ENCODE measurements at regions not wholly inside any gene's neighbourhood (a gene's known extent, or its start where the extent isn't known, plus 50 kb on each side); places are given as distances from the start of the nearest gene placed in this dataset.

GRCh38 chr15:87724330-87724729 lies 532.2 kb downstream of the NTRK3 start:
- no peaks in the 10 kb centered on the region for H3K9me3 ChIP-seq (ENCODE audit: low read length)
- no peak overlapping the region for H3K27ac ChIP-seq (ENCODE audit: low read length)

GRCh38 chr15:87722941-87723691 lies 533.4 kb downstream of the NTRK3 start:
- Histone ChIP-seq H3K4me3 (ENCODE audit: low read length) (no peak overlapping the region), H3K79me2 (replicated peaks; ENCODE audit: insufficient read depth, low read length) (no peaks in the 10 kb centered on the region), H3K9me3 (ENCODE audit: low read length) (no peaks in the 10 kb centered on the region), H3K36me3 (ENCODE audit: insufficient read depth, low read length) (no peaks in the 10 kb centered on the region), H4K20me1 (ENCODE audit: insufficient read depth) (no peaks in the 10 kb centered on the region), H3K4me2 (ENCODE audit: low read length) (no peak overlapping the region), H3K9ac (ENCODE audit: low read length) (no peak overlapping the region), H3K27me3 (ENCODE audit: insufficient read depth, low read depth, low read length) (no peaks in the 10 kb centered on the region), H3F3A (ENCODE audit: insufficient read depth, low read length, poor library complexity, severe bottlenecking) (no peaks in the 10 kb centered on the region), H3K27ac (ENCODE audit: low read length) (no peak overlapping the region), H2AFZ (ENCODE audit: low read depth, low read length) (no peak overlapping the region), H3K9me2 (ENCODE audit: insufficient read depth, low read length) (no peaks in the 10 kb centered on the region)
- TF ChIP-seq SMC3 (conservative IDR thresholded peaks at IDR 0.05; ENCODE audit: poor library complexity) (no peak), MXI1 (conservative IDR thresholded peaks at IDR 0.05; ENCODE audit: poor library complexity, severe bottlenecking) (no peak), REST (IDR thresholded peaks at IDR 0.05; ENCODE audit: borderline replicate concordance) (no peak), CTCF (IDR thresholded peaks at IDR 0.05; ENCODE audit: poor library complexity, severe bottlenecking) (no peak), RAD21 (conservative IDR thresholded peaks at IDR 0.05) (no peak), EZH2 (IDR thresholded peaks at IDR 0.05; ENCODE audit: borderline replicate concordance, insufficient read depth, low read length, poor library complexity, severe bottlenecking) (no peak), TAF1 (IDR thresholded peaks at IDR 0.05; ENCODE audit: low read depth) (no peak), POLR2AphosphoS5 (IDR thresholded peaks at IDR 0.05) (no peak), EP300 (conservative IDR thresholded peaks at IDR 0.05; ENCODE audit: poor library complexity, severe bottlenecking) (no peak)

More at GRCh38 chr15:87724330-87724729, 532.2 kb downstream of the NTRK3 start:
- Histone ChIP-seq H3K36me3 (ENCODE audit: insufficient read depth, low read length) (no peaks in the 10 kb centered on the region), H3K79me2 (replicated peaks; ENCODE audit: insufficient read depth, low read length) (no peaks in the 10 kb centered on the region), H3K4me2 (ENCODE audit: low read length) (no peak overlapping the region), H4K20me1 (ENCODE audit: insufficient read depth) (no peaks in the 10 kb centered on the region), H3K27me3 (ENCODE audit: insufficient read depth, low read depth, low read length) (no peaks in the 10 kb centered on the region), H3K9me2 (ENCODE audit: insufficient read depth, low read length) (no peaks in the 10 kb centered on the region), H3F3A (ENCODE audit: insufficient read depth, low read length, poor library complexity, severe bottlenecking) (no peaks in the 10 kb centered on the region), H2AFZ (ENCODE audit: low read depth, low read length) (no peak overlapping the region), H3K4me3 (ENCODE audit: low read length) (no peak overlapping the region), H3K9ac (ENCODE audit: low read length) (no peak overlapping the region)
- no peak for TF ChIP-seq RAD21 (conservative IDR thresholded peaks at IDR 0.05)
- no peak for TF ChIP-seq EP300 (conservative IDR thresholded peaks at IDR 0.05; ENCODE audit: poor library complexity, severe bottlenecking)
- TF ChIP-seq POLR2AphosphoS5 (IDR thresholded peaks at IDR 0.05) = no peak
- TF ChIP-seq CTCF (IDR thresholded peaks at IDR 0.05; ENCODE audit: poor library complexity, severe bottlenecking) = no peak

All from neural cell (in vitro differentiated cells).